Stimulated activated CD4-positive, alpha-beta T cell treated with anti-CD3 and anti-CD28 coated beads, Interleukin-12 subunit alpha, Interleukin-12 subunit beta, amount 100 ng/mL, for 48 hours (primary cell): ENCODE measurements at regions not wholly inside any gene's neighbourhood (a gene's known extent, or its start where the extent isn't known, plus 50 kb on each side); places are given as distances from the start of the nearest gene placed in this dataset.

Source experiments
- DNase-seq, 3 donors: peaks; one replicate each; pipeline ENCODE4 v3.0.0-alpha.2; 2020; ENCODE audit warnings: low read depth in 2 of 3, low spot score in 1 of 3

DNA sequence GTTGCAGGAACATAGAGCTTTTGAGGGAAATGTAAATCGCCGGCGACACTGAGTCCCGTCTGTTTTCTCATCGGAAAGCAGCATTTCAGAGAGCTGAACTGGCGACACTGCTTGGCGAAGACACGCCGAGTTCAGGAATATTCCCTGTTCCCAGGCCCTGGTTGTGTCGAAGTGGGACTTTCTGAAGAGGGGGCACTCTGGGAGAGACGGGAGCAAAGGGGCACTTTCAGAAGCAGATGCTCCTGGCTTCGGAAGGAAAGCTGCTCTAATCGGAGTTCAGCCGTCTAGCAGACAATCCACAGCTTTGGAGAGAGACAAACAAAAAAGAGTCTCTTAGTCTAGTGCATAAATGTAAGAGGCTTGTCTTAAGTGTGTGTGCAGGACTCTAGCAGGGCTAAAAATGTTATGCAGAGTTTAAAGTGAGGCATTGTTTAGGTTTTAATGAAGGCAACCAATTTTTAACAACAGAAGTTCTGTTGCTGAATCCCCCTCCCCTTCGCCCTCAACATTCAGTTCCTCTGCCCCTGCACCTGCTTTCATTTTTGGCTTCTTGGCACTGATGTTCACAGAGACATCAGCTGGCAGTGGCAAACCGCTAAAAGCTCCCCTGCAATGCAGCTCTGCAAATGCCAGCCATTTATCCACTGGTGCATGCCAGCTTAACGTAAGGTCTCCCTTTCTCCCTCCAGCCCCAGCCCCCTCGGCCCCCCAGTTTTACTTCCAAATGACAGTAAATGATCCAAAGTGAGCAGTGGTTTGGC is 289.5 kb upstream of the MPDZ start:
- no peak for DNase-seq

DNA sequence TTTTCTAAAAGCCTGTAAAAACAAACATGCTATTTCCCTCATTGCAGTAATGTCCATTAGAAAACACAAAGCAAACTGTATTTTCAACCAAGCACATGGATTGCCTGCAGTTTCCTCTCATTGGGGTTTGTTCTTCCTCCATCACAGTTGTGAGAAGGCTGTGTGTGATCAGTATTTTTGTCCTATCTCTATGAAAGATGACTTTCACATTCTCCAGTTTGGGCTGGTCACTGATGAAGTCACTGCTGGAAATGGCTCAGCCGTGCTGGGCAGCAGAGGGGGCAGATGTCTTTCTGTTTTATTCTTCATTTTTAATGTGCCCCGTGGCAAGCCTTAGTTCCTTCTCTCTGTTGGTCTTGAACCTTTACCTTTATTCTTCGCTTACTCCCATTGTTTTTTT is 288.9 kb upstream of the MPDZ start:
- DNase-seq, result no peak

DNA sequence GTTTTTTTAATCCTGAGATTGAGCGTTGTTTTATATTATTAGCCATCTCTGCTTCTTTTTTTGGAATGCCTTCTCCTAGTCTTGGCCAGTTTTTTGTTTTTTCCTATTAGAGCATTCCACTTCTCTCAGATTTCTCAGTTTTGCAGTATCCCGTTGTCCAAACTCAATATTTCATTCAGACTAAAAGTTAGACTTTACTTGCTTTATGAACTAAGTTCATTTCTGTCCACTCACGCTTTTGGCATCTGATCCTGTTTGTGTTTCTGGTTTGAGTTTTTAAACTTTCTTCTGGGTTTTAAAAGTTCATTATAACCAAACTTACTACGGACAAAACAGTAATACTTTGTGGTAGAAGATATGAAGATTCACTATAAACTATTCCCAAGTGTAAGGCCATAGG is 288.3 kb upstream of the MPDZ start:
- DNase-seq, result no peak

DNA sequence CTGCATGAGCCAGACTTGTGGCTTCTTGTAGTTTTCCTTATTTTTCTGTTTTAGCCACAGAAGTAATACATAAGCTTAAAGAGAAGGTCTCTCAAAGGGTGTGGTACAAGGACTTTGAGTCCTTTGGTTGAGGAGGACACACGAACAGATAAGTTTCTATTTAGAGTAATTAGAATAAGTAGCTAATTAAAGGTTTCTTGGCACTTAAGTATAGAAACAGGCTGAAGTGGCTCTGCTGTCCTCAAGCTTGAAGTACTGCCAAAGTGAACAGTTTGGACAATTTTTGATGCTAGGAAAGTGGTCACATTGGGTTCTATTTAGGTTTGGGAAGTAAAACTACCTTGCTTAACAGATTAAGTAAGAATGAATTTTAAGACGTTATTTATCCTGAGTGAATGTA is 278.3 kb upstream of the MPDZ start:
- DNase-seq, result no peak

DNA sequence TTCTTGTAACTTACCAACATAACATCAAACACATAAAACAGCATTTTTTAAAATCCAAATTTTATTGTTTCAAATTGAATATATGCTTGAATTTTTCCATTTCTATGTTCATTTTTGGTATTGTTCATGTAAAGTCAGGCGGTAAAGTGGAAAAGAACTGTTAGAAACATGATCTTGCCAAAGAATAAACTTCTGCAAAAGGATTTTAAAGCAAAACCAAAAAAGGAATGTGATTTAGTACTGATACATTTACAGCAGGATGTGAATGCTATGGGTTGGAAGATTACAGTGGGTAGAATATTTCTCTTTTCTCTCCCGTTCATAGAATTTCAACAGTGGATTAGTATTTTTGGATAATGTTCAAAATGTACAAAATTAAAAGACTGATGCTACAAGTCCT is 277.2 kb upstream of the MPDZ start:
- DNase-seq, result no peak

DNA sequence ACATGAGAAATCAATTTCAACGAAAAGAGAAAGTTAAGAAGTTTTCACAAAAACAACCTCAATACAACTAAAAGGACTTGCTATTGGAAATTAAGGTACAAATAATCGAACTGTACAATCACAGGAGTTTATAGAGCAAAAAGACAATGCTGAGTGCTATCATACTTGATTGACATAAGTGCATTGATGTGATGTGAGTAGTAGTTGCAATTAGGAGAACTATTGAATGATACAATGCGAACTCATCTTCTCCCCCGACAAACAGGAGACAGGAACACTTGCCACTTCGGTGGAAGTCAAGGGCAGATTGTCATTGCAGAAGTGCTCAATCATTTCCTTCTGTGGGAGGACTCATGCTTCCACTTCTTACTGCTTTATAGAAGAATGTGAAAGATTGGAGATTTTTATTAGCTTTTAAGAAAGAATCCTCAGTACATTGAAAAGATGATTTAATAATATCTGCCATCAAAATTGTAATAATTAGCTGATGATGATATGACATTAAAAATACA is 276.6 kb upstream of the MPDZ start:
- DNase-seq, result no peak

DNA sequence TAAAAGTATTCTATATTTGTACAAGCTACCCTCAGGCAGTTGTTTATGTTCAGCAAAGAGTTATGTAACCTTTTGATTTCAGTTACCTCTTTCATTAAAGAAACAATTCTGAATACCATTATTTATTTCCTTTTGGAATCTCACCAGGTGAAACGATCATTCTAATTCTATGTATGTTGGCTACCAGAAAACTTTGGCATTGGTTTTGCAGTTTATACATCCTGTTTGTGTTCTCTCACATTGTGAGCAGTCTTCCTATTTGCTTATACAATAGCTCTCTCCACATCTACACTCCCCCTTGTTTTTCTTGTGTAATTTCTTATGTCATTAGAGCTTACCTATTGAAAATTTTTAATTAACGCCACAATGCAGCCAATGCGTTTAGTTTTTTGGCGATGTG is 276.0 kb upstream of the MPDZ start:
- no peak for DNase-seq

DNA sequence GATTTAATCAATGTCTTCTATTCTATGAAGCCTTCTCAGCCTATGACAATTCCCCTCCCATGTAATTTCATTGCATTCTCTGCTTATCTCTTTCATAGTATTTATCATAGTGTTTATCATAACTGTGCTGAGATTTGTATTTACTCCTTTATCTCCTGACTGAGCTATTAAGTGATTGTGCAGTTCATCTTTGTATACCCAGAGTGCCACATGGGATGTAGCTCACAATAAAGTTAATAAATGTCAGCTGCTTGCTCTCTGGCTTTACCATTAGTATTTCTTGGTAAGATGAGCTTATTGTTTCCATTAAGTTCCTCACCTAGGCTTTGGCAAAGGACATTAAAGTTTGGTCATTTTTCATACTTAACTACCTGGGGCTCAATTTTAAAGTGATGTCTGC is 275.1 kb upstream of the MPDZ start:
- DNase-seq, result no peak

DNA sequence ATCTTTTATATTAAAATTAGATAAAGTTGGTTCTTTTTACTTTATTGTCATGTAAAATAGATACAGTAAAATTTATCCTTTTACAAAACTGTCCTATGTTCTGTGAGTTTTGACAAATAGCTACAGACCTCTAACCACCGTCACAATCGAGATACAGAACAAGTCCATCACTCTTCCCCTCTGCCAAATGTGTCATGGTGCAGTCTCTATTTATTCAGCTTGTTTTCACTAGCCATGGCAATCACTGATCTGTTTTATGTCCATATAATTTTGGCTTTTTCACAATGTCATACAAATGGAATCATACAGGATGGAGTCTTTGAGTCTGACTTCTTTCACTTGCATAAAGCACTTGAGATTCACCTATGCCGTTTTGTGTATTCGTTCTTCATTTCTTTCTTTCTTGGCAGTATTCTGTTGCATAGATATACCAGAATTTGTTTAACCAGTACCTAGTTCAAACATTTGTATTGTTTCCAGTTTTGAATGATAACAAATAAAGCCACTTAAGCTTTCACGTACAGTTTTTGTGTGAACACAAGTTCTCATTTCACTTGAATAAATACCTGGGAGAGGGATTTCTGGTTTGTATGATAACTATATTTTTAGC is 273.2 kb upstream of the MPDZ start:
- DNase-seq, result no peak

DNA sequence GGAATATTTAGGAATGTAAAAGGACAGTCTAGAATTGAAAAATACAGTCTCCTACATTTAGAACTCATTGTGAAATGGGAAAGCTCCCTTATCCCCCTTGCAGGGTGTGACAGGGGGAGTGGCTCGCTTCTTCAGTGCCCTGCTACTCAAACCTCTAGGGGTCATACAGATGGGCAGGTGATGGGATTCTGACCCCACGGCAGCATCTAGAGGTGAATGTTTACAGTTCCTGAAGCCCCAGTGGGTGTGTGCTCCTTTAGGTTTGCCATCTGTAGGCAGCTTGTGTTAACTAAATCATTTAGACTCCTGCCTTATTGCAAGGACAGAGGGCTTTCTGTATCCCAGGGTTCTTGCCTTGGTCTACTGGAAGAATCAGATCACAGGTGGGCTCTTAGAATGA is 271.0 kb upstream of the MPDZ start:
- DNase-seq, result no peak

DNA sequence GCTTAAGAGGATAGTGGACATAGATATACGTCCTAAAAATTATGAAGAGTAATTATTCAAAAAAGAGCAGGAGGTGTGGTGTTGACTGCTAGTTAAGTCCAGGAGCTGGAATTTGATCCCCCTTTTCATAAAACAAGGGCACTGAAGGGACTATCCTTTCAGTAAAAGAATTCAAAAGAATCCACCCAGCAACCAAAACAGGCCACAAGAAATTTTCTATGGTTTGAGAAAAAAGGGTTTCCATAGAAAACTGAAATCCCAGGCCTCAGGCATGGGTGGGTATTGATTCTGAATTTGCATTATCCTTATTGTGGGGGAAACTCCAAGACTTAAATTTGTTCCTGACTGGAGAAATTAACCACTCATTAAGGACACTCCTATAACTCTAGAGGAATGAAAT is 269.0 kb upstream of the MPDZ start:
- no peak for DNase-seq

DNA sequence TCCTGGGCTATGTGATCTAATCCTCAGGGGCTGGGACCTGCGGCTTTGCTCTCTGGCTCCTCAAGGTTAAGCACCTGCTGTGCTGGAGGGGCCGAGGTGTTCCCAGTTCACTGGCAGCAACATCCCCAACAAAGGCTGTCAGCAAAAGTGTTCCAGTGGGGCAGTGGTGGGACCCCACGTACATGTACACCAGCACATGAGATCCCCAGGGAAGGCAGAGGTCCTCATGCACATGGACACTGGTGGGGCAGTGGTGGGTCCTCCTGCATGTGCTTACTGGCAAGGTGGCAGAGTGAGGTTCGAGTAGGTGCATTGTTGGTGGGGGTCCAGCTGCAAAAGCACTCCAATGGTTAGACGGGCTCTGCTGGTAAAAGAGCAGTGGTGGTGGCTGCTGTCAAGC is 255.6 kb upstream of the MPDZ start:
- DNase-seq, result no peak

DNA sequence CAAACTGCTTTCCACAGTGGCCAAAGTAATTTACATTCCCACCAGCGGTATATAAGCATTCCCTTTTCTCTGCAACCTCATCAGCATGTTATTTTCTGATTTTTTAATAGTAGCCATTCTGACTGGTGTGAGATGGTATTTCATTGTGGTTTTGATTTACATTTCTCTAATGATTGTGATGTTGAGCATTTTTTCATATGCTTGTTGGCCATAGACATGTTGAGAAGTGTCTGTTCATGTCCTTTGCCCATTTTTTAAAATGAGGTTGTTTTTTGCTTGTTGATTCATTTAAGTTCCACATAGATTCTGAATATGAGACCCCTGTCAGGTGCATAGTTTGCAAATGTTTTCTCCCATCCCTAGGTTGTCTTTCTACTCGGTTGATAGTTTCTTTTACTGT is 254.5 kb upstream of the MPDZ start:
- no peak for DNase-seq

DNA sequence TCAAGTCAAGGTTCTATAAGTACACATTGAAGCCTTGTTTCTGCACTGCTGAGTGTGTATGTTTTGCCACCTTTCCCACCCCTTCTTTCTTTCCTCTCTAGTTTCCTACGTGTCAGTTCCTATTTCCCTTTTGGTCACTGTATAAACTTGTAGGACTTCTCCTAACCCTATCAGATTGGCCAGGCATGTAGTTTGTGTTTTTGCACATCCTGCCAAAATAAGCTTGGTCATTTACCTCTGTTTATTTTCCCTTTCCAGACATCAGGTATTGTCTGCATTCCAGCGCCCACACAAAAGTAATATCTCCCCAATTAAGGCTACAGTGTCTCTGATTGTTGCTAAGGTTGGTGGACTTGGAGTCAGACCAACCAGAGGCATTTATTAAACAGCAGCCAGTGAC is 252.9 kb upstream of the MPDZ start:
- no peak for DNase-seq

DNA sequence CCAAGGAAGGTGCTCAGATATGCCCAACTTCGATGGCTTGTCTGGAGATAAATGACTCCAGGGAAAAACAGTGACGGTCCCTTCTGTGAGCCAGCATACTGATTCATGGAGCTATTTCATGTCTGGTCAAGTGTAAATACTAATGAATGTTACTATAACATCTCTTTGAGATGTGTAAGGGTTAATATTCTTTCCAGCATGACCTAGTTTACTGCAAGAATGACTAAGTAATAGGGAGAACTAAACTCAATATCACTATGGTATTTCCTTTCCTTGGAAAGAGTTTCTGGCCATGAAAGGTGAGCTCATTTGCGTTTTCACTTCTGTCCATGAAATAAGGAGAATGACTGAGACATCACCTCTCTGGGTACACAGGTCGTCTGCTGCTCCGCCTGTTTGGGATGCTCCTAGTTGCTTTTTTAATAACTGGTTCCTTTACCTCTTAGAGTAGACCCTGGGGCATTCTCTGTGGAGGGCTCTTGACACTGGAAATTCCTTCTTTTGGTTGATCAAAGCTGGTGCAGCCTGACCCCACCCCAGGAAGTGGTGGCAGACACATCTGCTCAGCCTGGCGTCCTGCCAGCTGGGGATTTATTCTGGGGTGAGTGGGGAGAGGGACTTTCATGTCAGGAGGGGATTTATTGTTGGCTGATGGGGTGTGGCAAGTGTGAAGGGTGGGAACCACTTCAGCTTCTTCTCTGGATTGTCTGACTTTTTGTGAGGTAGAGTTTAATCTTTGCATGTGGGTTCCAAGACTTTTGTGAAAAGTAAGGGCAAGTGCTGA is 250.0 kb upstream of the MPDZ start:
- DNase-seq, result no peak

DNA sequence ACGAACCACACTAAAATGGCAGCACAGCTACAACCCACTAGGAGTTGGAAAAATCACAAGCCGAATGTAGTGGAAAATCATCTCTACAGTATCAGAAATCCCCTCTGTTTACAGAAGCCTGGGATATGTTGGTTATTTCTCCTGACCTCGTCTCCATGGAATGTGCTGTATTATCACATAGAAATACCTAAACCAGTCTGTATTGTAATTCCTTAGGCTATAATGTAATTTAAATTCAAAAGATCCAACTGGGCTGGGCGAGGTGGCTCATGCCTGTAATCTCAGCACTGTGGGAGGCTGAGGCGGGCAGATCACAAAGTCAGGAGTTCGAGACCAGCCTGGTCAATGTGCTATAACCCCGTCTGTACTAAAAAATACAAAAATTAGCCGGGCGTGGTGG is 244.8 kb upstream of the MPDZ start:
- DNase-seq, result no peak

DNA sequence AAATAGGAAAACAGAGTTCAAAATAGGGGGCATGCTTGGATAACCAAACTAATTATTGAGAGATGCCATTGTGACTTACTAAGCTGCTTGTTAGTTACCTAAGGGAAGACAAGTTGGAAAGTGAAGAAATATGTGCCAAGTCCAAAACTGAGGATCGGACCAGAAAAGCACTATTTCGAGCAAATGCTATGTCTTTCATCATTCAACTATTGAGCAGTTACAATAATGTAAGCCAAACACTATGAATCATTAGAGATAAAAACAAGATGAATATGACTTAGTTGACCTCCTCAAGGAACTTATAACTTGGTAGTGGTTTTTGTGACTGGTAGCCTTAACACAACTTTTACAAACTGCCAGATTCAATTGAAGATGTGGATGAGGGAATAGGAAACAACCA is 240.6 kb upstream of the MPDZ start:
- DNase-seq, result no peak

DNA sequence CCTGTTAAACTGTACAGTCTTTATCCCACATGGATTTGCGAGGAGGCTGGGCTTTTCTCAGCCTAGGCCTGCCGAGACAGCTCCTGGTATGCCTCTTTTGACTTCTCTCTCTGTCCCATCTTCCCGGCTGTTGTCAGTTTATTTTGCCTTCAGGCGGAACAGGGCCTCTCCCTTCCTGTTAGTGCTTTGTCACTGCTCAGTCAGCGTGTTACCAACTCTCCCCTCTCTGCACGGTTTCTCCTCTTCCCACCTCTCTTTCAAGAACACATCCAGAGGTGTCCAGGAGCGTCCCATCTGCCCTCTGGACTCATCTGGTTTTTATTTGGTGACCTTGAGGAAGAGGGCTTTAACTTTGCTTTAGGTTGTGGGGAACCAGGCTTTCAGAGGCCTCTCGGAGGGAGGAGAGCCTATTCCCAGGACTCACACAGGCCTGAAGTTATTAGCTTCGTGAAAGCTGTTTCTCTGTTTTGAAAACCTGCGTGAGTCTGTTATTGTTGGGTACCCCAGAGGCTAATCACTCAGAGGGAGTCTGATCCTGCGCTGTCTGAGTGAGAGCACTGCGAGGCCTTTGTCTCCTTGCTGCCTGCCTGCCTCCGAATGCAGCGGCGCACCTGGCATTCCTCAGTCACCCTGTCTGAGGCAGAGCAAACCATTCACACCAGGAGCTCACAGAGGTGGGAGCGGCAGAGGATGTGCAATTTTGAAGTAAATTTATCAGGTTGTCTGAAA is 234.4 kb upstream of the MPDZ start:
- no peak for DNase-seq

DNA sequence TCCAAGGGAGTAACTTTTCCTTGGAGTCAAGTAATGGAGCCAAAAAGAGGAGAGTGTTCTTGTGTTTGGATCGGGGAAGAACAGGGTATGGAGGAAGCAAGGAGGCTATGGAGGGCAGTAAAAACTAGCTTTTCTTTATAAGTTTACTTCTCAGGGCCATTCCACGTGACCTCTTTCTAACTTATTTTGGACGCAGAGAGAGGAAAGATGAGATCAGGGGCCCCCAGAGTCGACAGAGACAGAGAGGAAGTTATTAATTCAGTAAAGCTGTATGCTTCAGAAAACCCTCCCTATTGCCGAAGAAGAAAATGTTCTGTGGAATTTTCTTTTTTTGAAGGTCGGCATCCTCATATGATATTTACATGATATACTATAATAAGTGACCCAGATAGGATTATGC is 233.8 kb upstream of the MPDZ start:
- no peak for DNase-seq

DNA sequence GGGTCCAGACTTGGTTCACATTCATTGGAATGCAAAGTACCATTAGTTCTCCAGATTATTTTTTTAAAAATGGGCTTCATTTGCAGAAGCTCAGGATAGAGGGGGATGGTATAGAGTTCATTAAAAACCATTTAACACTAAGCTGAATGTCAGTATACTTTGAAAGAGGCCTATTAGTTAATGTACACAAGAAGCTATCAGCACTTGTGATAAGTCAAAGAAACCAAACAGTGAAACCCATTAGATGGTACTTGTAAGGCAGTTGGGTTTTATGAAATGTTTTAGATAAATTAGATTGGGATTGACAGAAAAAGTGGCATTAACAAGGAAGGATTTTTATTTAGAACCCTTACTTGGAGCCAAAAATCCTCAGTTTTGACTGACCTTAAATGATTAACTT is 229.2 kb upstream of the MPDZ start:
- DNase-seq, result no peak

DNA sequence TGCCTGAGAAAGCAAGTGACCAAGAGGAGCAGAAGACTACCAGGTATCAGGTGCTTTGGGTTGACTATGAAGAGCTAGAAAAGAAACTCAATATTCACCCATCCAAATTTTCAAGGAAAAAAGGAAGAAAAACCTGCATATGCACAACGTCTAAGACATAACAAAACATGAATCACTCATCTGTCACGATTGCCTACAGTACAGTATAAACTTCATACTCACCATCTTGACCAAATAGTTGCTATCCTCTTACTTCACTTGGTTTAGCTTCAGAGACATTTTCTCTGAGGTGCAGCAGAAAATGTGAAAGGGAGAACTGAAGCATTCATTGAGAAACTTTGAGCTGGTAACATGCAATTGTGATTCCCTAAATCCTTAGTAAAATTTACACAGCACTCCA is 228.6 kb upstream of the MPDZ start:
- no peak for DNase-seq

DNA sequence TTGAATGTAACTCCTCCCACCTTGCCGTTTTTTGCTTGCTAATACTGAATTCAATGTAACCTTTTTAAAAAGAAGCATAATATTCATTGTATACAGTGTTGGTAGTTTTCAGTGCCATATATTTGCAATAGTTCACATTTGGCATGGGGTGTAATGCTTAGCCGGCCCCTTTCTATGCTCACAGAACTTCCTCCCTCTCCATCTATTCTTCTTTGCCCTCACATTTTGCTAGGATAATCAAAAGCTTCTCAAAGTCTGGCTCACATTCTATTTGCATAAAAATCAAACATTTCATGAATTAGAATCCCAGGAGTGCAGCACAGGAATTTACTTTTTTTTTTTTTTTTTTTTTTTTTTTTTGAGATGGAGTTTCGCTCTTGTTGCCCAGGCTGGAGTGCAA is 226.3 kb upstream of the MPDZ start:
- no peak for DNase-seq
